ENCODE measurements at regions not wholly inside any gene's neighbourhood (a gene's known extent, or its start where the extent isn't known, plus 50 kb on each side); places are given as distances from the start of the nearest gene placed in this dataset.
"Not testable (repeated sequence)": the region's sequence is repeated elsewhere in the genome, so short reads cannot be mapped to it uniquely, and the experiment has no call there.

- no peak for FAIRE-seq
- H3K27me3 ChIP-seq (ENCODE audit: insufficient read depth, low read length), result no peaks in the 10 kb centered on the region
- no peak overlapping the region for H2AFZ ChIP-seq (ENCODE audit: low read depth, low read length)
- no peak for DNase-seq (ENCODE audit: low read depth)
- Mint-ChIP-seq H3K4me1 (ENCODE audit: low read depth, unreplicated experiment) (no peaks in the 10 kb centered on the region), H3K36me3 (ENCODE audit: low read depth, unreplicated experiment) (no peaks in the 10 kb centered on the region), H3K4me3 (ENCODE audit: unreplicated experiment) (no peak overlapping the region), H3K27me3 (ENCODE audit: low read depth, unreplicated experiment) (peaks cover 2% of the 10 kb centered on the region), H3K27ac (ENCODE audit: unreplicated experiment) (no peak overlapping the region), H3K9me3 (ENCODE audit: unreplicated experiment) (peaks cover 1% of the 10 kb centered on the region)
- H3K4me1 ChIP-seq (ENCODE audit: insufficient read depth, low read length), result no peaks in the 10 kb centered on the region
- TF ChIP-seq, protein P1, sequence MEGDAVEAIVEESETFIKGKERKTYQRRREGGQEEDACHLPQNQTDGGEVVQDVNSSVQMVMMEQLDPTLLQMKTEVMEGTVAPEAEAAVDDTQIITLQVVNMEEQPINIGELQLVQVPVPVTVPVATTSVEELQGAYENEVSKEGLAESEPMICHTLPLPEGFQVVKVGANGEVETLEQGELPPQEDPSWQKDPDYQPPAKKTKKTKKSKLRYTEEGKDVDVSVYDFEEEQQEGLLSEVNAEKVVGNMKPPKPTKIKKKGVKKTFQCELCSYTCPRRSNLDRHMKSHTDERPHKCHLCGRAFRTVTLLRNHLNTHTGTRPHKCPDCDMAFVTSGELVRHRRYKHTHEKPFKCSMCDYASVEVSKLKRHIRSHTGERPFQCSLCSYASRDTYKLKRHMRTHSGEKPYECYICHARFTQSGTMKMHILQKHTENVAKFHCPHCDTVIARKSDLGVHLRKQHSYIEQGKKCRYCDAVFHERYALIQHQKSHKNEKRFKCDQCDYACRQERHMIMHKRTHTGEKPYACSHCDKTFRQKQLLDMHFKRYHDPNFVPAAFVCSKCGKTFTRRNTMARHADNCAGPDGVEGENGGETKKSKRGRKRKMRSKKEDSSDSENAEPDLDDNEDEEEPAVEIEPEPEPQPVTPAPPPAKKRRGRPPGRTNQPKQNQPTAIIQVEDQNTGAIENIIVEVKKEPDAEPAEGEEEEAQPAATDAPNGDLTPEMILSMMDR (IDR thresholded peaks at IDR 0.05; ENCODE audit: insufficient read depth, low read depth, low read length), result no peak
- TF ChIP-seq EZH2 (IDR thresholded peaks at IDR 0.05; ENCODE audit: insufficient read depth, low read length), result no peak
- no peak overlapping the region for H3K4me3 ChIP-seq (ENCODE audit: insufficient read depth, low read depth, low read length)
- no peak overlapping the region for H3K27ac ChIP-seq (ENCODE audit: low read depth, low read length)
- no peaks in the 10 kb centered on the region for H4K20me1 ChIP-seq (ENCODE audit: insufficient read depth, low read length)
- no peaks in the 10 kb centered on the region for H3K79me2 ChIP-seq (ENCODE audit: insufficient read depth, low read length)
- H3K36me3 ChIP-seq (ENCODE audit: insufficient read depth, low read length), result no peaks in the 10 kb centered on the region
- no peak overlapping the region for H3K9ac ChIP-seq (ENCODE audit: low read length)
- no peaks in the 10 kb centered on the region for H3K9me3 ChIP-seq (ENCODE audit: insufficient read depth, low read depth, low read length)
- H3K4me2 ChIP-seq (ENCODE audit: low read length), result no peak overlapping the region
Measured at GRCh38 chr6:51004380-51004779, 185.7 kb downstream of the TFAP2B start.

- Histone ChIP-seq H3K9ac (ENCODE audit: low read length) (no peak overlapping the region), H3K79me2 (ENCODE audit: insufficient read depth, low read length) (no peaks in the 10 kb centered on the region), H3K9me3 (ENCODE audit: insufficient read depth, low read depth, low read length) (no peaks in the 10 kb centered on the region), H3K27ac (ENCODE audit: low read depth, low read length) (no peak overlapping the region), H4K20me1 (ENCODE audit: insufficient read depth, low read length) (no peaks in the 10 kb centered on the region), H3K36me3 (ENCODE audit: insufficient read depth, low read length) (no peaks in the 10 kb centered on the region), H3K27me3 (ENCODE audit: insufficient read depth, low read length) (no peaks in the 10 kb centered on the region), H3K4me1 (ENCODE audit: insufficient read depth, low read length) (no peaks in the 10 kb centered on the region), H3K4me3 (ENCODE audit: insufficient read depth, low read depth, low read length) (no peak overlapping the region), H3K4me2 (ENCODE audit: low read length) (no peak overlapping the region), H2AFZ (ENCODE audit: low read depth, low read length) (no peak overlapping the region)
- Mint-ChIP-seq H3K9me3 (ENCODE audit: unreplicated experiment) (peaks cover 1% of the 10 kb centered on the region), H3K4me1 (ENCODE audit: low read depth, unreplicated experiment) (no peaks in the 10 kb centered on the region), H3K27me3 (ENCODE audit: low read depth, unreplicated experiment) (peaks cover 2% of the 10 kb centered on the region), H3K4me3 (ENCODE audit: unreplicated experiment) (no peak overlapping the region), H3K27ac (ENCODE audit: unreplicated experiment) (no peak overlapping the region), H3K36me3 (ENCODE audit: low read depth, unreplicated experiment) (no peaks in the 10 kb centered on the region)
- TF ChIP-seq, protein P1 (IDR thresholded peaks at IDR 0.05; ENCODE audit: insufficient read depth, low read depth, low read length), result no peak
- no peak for TF ChIP-seq EZH2 (IDR thresholded peaks at IDR 0.05; ENCODE audit: insufficient read depth, low read length)
- no peak for FAIRE-seq
- no peak for DNase-seq (ENCODE audit: low read depth)
Measured at GRCh38 chr6:51005779-51006178, 187.1 kb downstream of the TFAP2B start.

- no peaks in the 10 kb centered on the region for H3K79me2 ChIP-seq (ENCODE audit: insufficient read depth, low read length)
- H3K4me3 Mint-ChIP-seq (ENCODE audit: unreplicated experiment), result no peak overlapping the region
- TF ChIP-seq, protein P1 (IDR thresholded peaks at IDR 0.05; ENCODE audit: insufficient read depth, low read depth, low read length), result no peak
- TF ChIP-seq EZH2 (IDR thresholded peaks at IDR 0.05; ENCODE audit: insufficient read depth, low read length), result no peak
- H3K27ac Mint-ChIP-seq (ENCODE audit: unreplicated experiment), result no peak overlapping the region
- DNase-seq (ENCODE audit: low read depth) (no peak), FAIRE-seq (no peak)
- H3K36me3 ChIP-seq (ENCODE audit: insufficient read depth, low read length), result no peaks in the 10 kb centered on the region
- H3K27me3 Mint-ChIP-seq (ENCODE audit: low read depth, unreplicated experiment), result peaks cover 2% of the 10 kb centered on the region
- no peaks in the 10 kb centered on the region for H3K36me3 Mint-ChIP-seq (ENCODE audit: low read depth, unreplicated experiment)
- H3K27ac ChIP-seq (ENCODE audit: low read depth, low read length), result no peak overlapping the region
- no peaks in the 10 kb centered on the region for H3K27me3 ChIP-seq (ENCODE audit: insufficient read depth, low read length)
- no peak overlapping the region for H3K4me2 ChIP-seq (ENCODE audit: low read length)
- H2AFZ ChIP-seq (ENCODE audit: low read depth, low read length), result no peak overlapping the region
- H3K4me1 ChIP-seq (ENCODE audit: insufficient read depth, low read length), result no peaks in the 10 kb centered on the region
- peaks cover 3% of the 10 kb centered on the region for H3K9me3 Mint-ChIP-seq (ENCODE audit: unreplicated experiment)
- H3K9ac ChIP-seq (ENCODE audit: low read length), result no peak overlapping the region
- no peak overlapping the region for H3K4me3 ChIP-seq (ENCODE audit: insufficient read depth, low read depth, low read length)
- no peaks in the 10 kb centered on the region for H3K4me1 Mint-ChIP-seq (ENCODE audit: low read depth, unreplicated experiment)
- H4K20me1 ChIP-seq (ENCODE audit: insufficient read depth, low read length), result no peaks in the 10 kb centered on the region
- H3K9me3 ChIP-seq (ENCODE audit: insufficient read depth, low read depth, low read length), result no peaks in the 10 kb centered on the region
Measured at GRCh38 chr6:51007237-51007636, 188.6 kb downstream of the TFAP2B start.

- H3K9ac ChIP-seq (ENCODE audit: low read length); H3K4me2 ChIP-seq (ENCODE audit: low read length); H3K36me3 ChIP-seq (ENCODE audit: insufficient read depth, low read length); H3K79me2 ChIP-seq (ENCODE audit: insufficient read depth, low read length); H2AFZ ChIP-seq (ENCODE audit: low read depth, low read length); H3K4me1 Mint-ChIP-seq (ENCODE audit: low read depth, unreplicated experiment); H3K27ac Mint-ChIP-seq (ENCODE audit: unreplicated experiment); H3K9me3 ChIP-seq (ENCODE audit: insufficient read depth, low read depth, low read length); H4K20me1 ChIP-seq (ENCODE audit: insufficient read depth, low read length); H3K4me3 Mint-ChIP-seq (ENCODE audit: unreplicated experiment); H3K27me3 ChIP-seq (ENCODE audit: insufficient read depth, low read length); H3K4me3 ChIP-seq (ENCODE audit: insufficient read depth, low read depth, low read length); H3K27me3 Mint-ChIP-seq (ENCODE audit: low read depth, unreplicated experiment); H3K36me3 Mint-ChIP-seq (ENCODE audit: low read depth, unreplicated experiment); H3K27ac ChIP-seq (ENCODE audit: low read depth, low read length); FAIRE-seq; H3K9me3 Mint-ChIP-seq (ENCODE audit: unreplicated experiment); DNase-seq (ENCODE audit: low read depth); H3K4me1 ChIP-seq (ENCODE audit: insufficient read depth, low read length): not testable (repeated sequence)
Measured at GRCh38 chr6:51008693-51009092, 190.0 kb downstream of the TFAP2B start.
